Skeletal muscle tissue (tissue), 3 donors: ENCODE measurements at regions not wholly inside any gene's neighbourhood (a gene's known extent, or its start where the extent isn't known, plus 50 kb on each side); places are given as distances from the start of the nearest gene placed in this dataset.
"Not testable (repeated sequence)": the region's sequence is repeated elsewhere in the genome, so short reads cannot be mapped to it uniquely, and the experiment has no call there.

Experiments used
- H3K27ac ChIP-seq: one replicate; pipeline ENCODE4 v1.7.0; 2013; ENCODE audit warnings: mild to moderate bottlenecking, low read depth, low read length, inconsistent platforms
- H3K27me3 ChIP-seq, 3 donors: one replicate each; pipeline ENCODE4 v1.7.0; 2013; ENCODE audit warnings: low read length in 3 of 3; ENCODE audit not compliant: control insufficient read depth in 3 of 3, insufficient read depth in 3 of 3
- H3K36me3 ChIP-seq, 3 donors: one replicate each; pipeline ENCODE4 v1.7.0; 2013; ENCODE audit warnings: low read length in 3 of 3; ENCODE audit not compliant: control insufficient read depth in 3 of 3, insufficient read depth in 3 of 3
- H3K4me1 ChIP-seq, 3 donors: one replicate each; pipeline ENCODE4 v1.7.0; 2013; ENCODE audit warnings: low read length in 3 of 3, mild to moderate bottlenecking in 3 of 3; ENCODE audit not compliant: control insufficient read depth in 3 of 3, insufficient read depth in 3 of 3
- H3K4me3 ChIP-seq, 3 donors: one replicate each; pipeline ENCODE4 v1.7.0; 2013; ENCODE audit warnings: low read length in 3 of 3
- H3K9ac ChIP-seq, 3 donors: one replicate each; pipeline ENCODE4 v1.7.0; 2013; ENCODE audit warnings: low read length in 3 of 3, mild to moderate bottlenecking in 3 of 3, moderate library complexity in 2 of 3, low read depth in 1 of 3
- H3K9me3 ChIP-seq, 3 donors: one replicate each; pipeline ENCODE4 v1.7.0; 2013; ENCODE audit warnings: low read length in 3 of 3; ENCODE audit not compliant: control insufficient read depth in 3 of 3
- donor health status: Osteomylitis.

DNA sequence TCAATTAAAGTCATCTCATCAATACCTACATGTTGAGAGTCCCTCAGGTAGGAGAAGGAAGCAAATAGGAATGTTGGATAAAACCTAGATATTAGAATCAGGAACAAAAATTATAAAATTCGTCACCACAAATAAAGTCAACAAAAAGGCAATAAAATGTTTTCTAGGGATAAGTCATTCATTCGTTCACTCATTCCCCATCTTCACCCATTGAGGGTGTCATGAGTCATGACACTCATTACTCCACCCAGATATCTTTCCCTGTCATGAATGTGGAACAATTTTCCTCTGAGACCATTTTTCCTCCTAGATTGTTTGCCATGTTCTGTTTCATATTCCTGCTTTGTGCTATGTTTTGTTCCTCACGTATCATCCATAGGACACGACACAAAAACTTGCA is 50.9 kb upstream of the OLIG3 start:
- H3K9me3 ChIP-seq, result no peaks in the 10 kb centered on the region
- no peaks in the 10 kb centered on the region for H3K36me3 ChIP-seq
- peaks cover 0 to 5% (median 0%) of the 10 kb centered on the region in 3 donors for H3K27me3 ChIP-seq
- no peak overlapping the region for H3K4me3 ChIP-seq
- H3K4me1 ChIP-seq, result no peaks in the 10 kb centered on the region
- H3K9ac ChIP-seq, result no peak overlapping the region
- H3K27ac ChIP-seq, result no peak overlapping the region

DNA sequence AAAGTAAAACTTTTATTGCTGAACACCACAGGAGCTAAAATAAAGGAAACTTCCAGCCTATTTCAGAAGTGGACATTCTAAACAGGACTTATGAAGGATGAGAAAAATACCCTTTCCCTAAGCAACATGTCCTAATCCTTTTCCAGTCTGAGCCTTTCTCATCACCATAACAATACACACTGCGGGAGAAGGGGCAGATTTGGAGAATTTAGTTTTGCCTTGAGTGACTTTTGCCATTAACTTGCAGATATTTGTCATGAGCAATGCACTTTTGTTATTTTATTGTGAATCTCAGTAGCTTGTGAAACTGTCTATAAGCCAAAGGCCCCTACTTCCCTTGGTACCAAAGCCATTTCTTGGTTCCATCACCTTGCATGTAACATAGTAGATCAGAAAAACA is 53.0 kb upstream of the OLIG3 start:
- H3K9ac ChIP-seq, result no peak overlapping the region
- no peaks in the 10 kb centered on the region for H3K4me1 ChIP-seq
- no peaks in the 10 kb centered on the region for H3K9me3 ChIP-seq
- H3K4me3 ChIP-seq, result no peak overlapping the region
- no peak overlapping the region for H3K27ac ChIP-seq
- H3K27me3 ChIP-seq, result peaks cover 0 to 5% (median 0%) of the 10 kb centered on the region in 3 donors
- no peaks in the 10 kb centered on the region for H3K36me3 ChIP-seq

DNA sequence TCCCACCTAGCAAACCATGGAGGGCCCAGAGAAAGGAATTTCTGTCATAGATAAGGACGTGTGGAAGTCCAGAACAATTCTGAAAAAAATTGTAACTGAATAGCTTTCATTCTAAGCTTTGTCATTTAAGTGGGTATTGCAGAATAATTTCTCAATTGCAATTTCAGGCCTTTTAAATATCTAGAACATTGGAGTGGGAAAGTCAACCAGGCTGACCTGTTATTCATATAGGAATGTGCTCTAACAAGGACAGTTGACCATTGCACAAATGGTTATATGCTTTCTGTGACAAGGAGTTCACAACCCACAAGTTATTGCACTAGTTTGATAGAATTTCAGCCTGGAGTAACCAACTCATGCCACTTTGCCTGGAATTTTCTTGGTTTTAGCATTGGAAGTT is 53.4 kb upstream of the OLIG3 start:
- Histone ChIP-seq H3K27ac (no peak overlapping the region), H3K36me3 (no peaks in the 10 kb centered on the region), H3K4me3 (no peak overlapping the region), H3K27me3 (peaks cover 0 to 5% (median 0%) of the 10 kb centered on the region in 3 donors), H3K9me3 (no peaks in the 10 kb centered on the region), H3K9ac (no peak overlapping the region), H3K4me1 (no peaks in the 10 kb centered on the region)

DNA sequence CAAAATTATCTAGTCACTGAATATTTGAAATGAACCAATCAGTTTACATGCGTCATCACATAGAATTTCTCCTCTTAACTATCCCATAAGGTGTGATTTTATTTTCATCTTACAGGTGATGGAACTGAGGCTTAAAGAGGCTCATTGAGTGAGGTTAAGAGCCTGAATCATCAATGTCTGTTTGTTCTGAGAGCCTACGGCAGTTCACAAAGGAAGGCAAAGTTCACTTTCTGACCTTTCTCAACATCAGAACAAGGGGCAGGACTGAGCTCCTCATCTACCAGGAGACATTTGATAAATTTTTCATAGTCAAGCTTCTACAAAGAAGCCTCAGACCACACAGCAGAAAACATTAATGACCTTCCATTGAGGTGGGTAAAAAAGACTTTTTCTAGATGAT is 54.9 kb upstream of the OLIG3 start:
- Histone ChIP-seq H3K4me1 (no peaks in the 10 kb centered on the region), H3K36me3 (no peaks in the 10 kb centered on the region), H3K9me3 (no peaks in the 10 kb centered on the region), H3K9ac (no peak overlapping the region), H3K4me3 (no peak overlapping the region), H3K27ac (no peak overlapping the region), H3K27me3 (peaks cover 0 to 5% (median 0%) of the 10 kb centered on the region in 3 donors)

DNA sequence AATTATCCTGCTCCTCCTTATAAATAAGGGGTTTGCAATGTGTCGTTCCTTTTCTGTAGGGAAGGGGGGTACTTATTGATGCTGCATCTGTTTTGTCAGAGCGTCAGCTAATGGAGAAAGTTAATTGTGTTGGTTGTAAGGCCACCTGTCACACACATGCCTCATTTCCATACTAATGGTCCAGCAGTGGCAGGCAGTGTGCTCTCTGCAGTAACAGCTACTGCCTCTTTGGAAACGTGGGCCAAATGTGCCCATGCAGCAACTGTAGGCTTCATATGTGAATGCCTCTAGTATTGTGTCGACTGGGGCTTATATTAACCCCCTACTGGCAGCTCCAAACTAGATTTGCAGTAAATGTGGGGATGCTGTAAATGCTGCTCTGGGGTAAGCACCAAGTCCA is 56.3 kb upstream of the OLIG3 start:
- no peak overlapping the region for H3K9ac ChIP-seq
- H3K36me3 ChIP-seq, result no peaks in the 10 kb centered on the region

DNA sequence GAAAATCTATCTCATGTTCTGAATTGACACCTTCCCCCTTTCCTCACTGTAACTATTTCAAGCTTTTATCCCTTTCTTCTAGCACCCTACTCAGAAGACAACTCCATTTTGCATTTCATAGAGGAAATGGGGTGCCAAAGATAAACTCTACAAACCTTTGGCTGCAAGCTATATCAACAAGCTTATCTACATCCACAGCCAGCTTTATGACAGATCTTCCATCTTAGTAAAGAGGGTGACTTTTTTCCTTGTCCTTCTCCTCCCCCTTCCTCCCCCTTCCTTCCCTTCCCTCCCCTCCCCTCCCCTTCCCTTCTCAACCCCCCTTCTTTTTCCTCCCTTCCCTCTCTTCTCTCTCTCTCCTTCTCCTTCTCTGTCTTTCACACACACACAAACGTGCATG is 58.0 kb upstream of the OLIG3 start:
- Histone ChIP-seq H3K9ac (no peak overlapping the region), H3K27me3 (peaks cover 0 to 2% (median 0%) of the 10 kb centered on the region in 3 donors), H3K9me3 (no peaks in the 10 kb centered on the region), H3K27ac (no peak overlapping the region), H3K36me3 (no peaks in the 10 kb centered on the region), H3K4me1 (no peaks in the 10 kb centered on the region), H3K4me3 (no peak overlapping the region)

More for the DNA sequence above, 56.3 kb upstream of the OLIG3 start:
- Histone ChIP-seq H3K4me1 (no peaks in the 10 kb centered on the region), H3K27me3 (peaks cover 0 to 2% (median 0%) of the 10 kb centered on the region in 3 donors), H3K9me3 (no peaks in the 10 kb centered on the region), H3K4me3 (no peak overlapping the region), H3K27ac (no peak overlapping the region)

DNA sequence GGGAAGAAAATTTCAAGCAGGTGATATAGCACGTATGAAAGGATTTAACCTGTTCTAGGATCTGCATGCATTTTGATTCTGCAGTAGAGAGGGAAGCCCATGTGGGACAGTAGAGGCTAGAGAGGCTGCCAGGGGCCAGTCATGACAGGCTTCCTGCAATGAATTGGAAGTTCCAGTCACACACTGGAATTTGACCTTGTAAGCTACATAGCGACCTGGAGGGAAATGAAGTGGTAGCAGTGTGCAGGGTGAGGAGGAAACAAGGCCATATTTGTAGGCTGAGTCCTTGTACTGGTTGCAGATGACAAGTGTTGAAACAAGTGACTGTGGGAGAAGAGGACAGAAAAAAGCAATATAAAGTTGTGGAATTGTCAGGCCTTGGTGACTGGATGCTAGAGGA is 58.6 kb upstream of the OLIG3 start:
- Histone ChIP-seq H3K4me3 (no peak overlapping the region), H3K36me3 (no peaks in the 10 kb centered on the region), H3K4me1 (no peaks in the 10 kb centered on the region), H3K9ac (no peak overlapping the region), H3K27ac (no peak overlapping the region), H3K9me3 (no peaks in the 10 kb centered on the region), H3K27me3 (peaks cover 0 to 2% (median 0%) of the 10 kb centered on the region in 3 donors)

DNA sequence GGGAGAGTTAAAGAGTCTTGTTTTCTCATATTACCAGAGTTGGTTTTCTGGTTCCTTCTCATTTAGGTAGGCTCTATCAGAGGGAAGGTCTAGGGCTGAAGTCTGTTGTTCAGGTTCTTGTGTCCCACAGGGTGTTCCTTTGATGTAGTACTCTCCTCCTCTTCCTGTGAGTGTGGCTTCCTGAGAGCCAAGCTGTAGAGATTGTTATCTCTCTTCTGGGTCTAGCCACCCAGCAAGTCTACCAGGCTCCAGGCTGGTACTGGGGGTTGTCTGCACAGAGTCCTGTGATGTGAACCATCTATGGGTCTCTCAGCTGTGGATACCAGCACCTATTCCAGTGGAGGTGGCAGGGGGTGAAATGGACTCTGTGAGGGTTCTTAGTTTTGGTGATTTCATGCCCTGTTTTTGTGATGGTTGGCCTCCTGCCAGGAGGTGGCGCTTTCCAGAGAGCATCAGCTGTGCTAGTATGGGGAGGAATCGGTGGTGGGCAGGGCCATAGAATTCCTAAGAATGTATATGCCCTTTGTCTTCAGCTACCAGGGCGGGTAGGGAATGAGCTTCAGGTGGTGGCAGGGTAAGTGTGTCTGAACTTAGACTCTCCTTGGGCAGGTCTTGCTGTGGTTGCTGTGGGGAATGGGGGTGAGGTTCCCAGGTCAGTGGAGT is 65.5 kb upstream of the OLIG3 start:
- H3K36me3 ChIP-seq, H3K27ac ChIP-seq: not testable (repeated sequence)

DNA sequence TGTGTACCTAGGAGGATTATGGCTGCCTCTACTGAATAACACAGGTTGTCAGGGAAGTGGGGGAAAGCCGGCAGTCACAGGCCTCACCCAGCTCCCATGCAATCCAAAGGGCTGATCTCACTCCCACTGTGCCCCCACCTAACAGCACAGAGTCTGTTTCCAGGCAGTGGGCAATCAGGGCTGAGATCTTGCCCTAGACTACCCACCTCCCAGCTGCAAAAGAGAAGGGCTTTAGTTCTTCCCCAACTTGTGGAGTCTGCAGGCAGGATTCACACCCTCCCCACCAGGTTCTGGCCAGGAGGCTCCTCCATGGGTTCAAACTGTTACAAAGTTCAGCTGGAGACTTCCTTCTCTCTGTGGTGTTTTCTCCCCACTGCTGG is 66.0 kb upstream of the OLIG3 start:
- Histone ChIP-seq H3K4me3 (no peak overlapping the region), H3K9ac (no peak overlapping the region), H3K27me3 (peaks cover 0 to 4% (median 0%) of the 10 kb centered on the region in 3 donors)

More for the DNA sequence above, 65.5 kb upstream of the OLIG3 start:
- not testable (repeated sequence) for H3K4me1 ChIP-seq, H3K9me3 ChIP-seq, H3K27me3 ChIP-seq, H3K4me3 ChIP-seq, H3K9ac ChIP-seq

DNA sequence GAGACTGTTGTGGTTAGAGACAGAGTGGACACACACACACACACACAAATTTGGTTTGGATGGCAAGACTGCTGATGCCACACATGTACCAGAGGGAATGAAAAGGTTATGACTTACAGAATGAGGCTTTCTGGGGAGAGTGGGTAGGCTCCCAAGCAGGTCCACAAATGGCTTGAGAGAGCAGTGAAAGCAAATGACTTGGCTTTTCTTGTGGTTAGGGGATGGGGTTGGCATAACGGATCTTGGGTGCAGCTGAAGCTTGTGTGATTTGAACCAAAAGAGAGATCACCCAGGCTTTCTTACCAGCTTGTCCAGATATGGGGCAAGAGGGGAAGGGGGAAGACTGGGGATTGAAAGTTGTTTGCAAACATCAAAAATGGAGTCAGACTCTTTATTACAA is 73.9 kb upstream of the OLIG3 start:
- Histone ChIP-seq H3K27ac (no peak overlapping the region), H3K9me3 (no peaks in the 10 kb centered on the region), H3K27me3 (peaks cover 0 to 4% (median 0%) of the 10 kb centered on the region in 3 donors), H3K4me1 (no peaks in the 10 kb centered on the region), H3K36me3 (no peaks in the 10 kb centered on the region), H3K4me3 (no peak overlapping the region), H3K9ac (no peak overlapping the region)

More for the DNA sequence above, 66.0 kb upstream of the OLIG3 start:
- no peaks in the 10 kb centered on the region for H3K9me3 ChIP-seq
- no peaks in the 10 kb centered on the region for H3K36me3 ChIP-seq
- no peak overlapping the region for H3K27ac ChIP-seq
- no peaks in the 10 kb centered on the region for H3K4me1 ChIP-seq
